Panc1 (cell line): ENCODE measurements at regions not wholly inside any gene's neighbourhood (a gene's known extent, or its start where the extent isn't known, plus 50 kb on each side); places are given as distances from the start of the nearest gene placed in this dataset.

Experiments
- ATAC-seq: fragments of 200-7000 bp; cut with Tn5 transposase; 2 replicates; pipeline ENCODE4 v1.9.1; 2020; ENCODE audit warnings: mild to moderate bottlenecking, moderate library complexity
- BruUV-seq: library from RNA; stranded (reverse); fragments of 400-500 nt; replicated peaks from 2 replicates; lab custom pipeline; 2021; lab: Mats Ljungman, UMichigan
- CTCF ChIA-PET: fragments of 300-600 bp; sonication (Branson Sonifier 250); formaldehyde crosslinking; loops from one replicate; lab custom pipeline; 2022; ENCODE audit warnings: antibody characterized with exemption; lab: Charles Lee
- POLR2A ChIA-PET: fragments of 300-600 bp; sonication (Branson Sonifier 250); formaldehyde crosslinking; loops from one replicate; lab custom pipeline; 2022; ENCODE audit warnings: antibody characterized with exemption; lab: Charles Lee
- DNase-seq: peaks from one replicate; pipeline ENCODE4 v3.0.0-alpha.2; 2010; ENCODE audit warnings: low read depth, low spot score
- H3K27ac ChIP-seq: 2 replicates; pipeline ENCODE4 v1.5.1; 2011; ENCODE audit warnings: mild to moderate bottlenecking, low read length, inconsistent platforms
- H3K27me3 ChIP-seq: fragments of 200-500 bp; sonication (Bioruptor generic); 2 replicates; pipeline ENCODE4 v1.6.0; 2014; ENCODE audit warnings: low read length, inconsistent platforms; ENCODE audit not compliant: control insufficient read depth, insufficient read depth
- H3K36me3 ChIP-seq: fragments of 200-500 bp; sonication (Bioruptor generic); 2 replicates; pipeline ENCODE4 v1.5.1; 2014; ENCODE audit warnings: inconsistent platforms, mild to moderate bottlenecking, low read length, moderate library complexity; ENCODE audit not compliant: control insufficient read depth, insufficient read depth
- H3K4me1 ChIP-seq: 2 replicates; pipeline ENCODE4 v1.5.1; 2011; ENCODE audit warnings: inconsistent platforms, mild to moderate bottlenecking, low read length, moderate library complexity; ENCODE audit not compliant: control insufficient read depth, insufficient read depth
- H3K4me3 ChIP-seq, 2 experiments: 2 replicates each; pipeline ENCODE4 v1.5.1; 2011 to 2012; ENCODE audit warnings: low read depth in 2 of 2, low read length in 2 of 2, mild to moderate bottlenecking in 2 of 2, inconsistent platforms in 1 of 2, moderate library complexity in 1 of 2
- H3K9me3 ChIP-seq: fragments of 200-500 bp; sonication (Bioruptor generic); 2 replicates; pipeline ENCODE4 v1.5.1; 2014; ENCODE audit warnings: low read depth, mild to moderate bottlenecking, inconsistent platforms, low read length, moderate library complexity; ENCODE audit not compliant: control insufficient read depth, insufficient read depth
- POLR2AphosphoS5 ChIP-seq: IDR thresholded peaks from 2 replicates; pipeline ENCODE4 v1.6.1; 2012; ENCODE audit warnings: mild to moderate bottlenecking, low read depth, low read length, moderate library complexity
- SIN3A ChIP-seq: IDR thresholded peaks from 2 replicates; pipeline ENCODE4 v1.6.1; 2012; ENCODE audit warnings: low read depth, mild to moderate bottlenecking, low read length, moderate library complexity, borderline replicate concordance; ENCODE audit not compliant: insufficient read depth
- TCF7L2 ChIP-seq: IDR thresholded peaks from 2 replicates; pipeline ENCODE4 v1.6.1; 2011; ENCODE audit warnings: mild to moderate bottlenecking, low read depth, low read length, inconsistent platforms
- in situ Hi-C: cut with HindIII; loops from 2 replicates; pipeline ENCODE4 v1.10.0; 2016; ENCODE audit warnings: low sequenced_read_pairs, low pct_unique_long_range_greater_than_20kb
- intact Hi-C: fragments of 100-400 bp; cut with micrococcal nuclease; formaldehyde crosslinking; loops from one replicate; pipeline ENCODE4 v1.10.0; 2022; ENCODE audit not compliant: unreplicated experiment
- TF ChIP-seq, protein P1 (sequence below): fragments of 450-650 bp; IDR thresholded peaks from 2 replicates; pipeline ENCODE4 v1.5.1; 2017; ENCODE audit warnings: mild to moderate bottlenecking
- TF ChIP-seq, protein P2 (sequence below), 2 experiments: IDR thresholded peaks; 2 replicates each; pipeline ENCODE4 v1.6.1; 2011 to 2012; ENCODE audit warnings: low read depth in 2 of 2, control low read depth in 1 of 2, low read length in 1 of 2, mild to moderate bottlenecking in 1 of 2, moderate library complexity in 1 of 2; ENCODE audit not compliant: insufficient read depth in 1 of 2

DNA sequence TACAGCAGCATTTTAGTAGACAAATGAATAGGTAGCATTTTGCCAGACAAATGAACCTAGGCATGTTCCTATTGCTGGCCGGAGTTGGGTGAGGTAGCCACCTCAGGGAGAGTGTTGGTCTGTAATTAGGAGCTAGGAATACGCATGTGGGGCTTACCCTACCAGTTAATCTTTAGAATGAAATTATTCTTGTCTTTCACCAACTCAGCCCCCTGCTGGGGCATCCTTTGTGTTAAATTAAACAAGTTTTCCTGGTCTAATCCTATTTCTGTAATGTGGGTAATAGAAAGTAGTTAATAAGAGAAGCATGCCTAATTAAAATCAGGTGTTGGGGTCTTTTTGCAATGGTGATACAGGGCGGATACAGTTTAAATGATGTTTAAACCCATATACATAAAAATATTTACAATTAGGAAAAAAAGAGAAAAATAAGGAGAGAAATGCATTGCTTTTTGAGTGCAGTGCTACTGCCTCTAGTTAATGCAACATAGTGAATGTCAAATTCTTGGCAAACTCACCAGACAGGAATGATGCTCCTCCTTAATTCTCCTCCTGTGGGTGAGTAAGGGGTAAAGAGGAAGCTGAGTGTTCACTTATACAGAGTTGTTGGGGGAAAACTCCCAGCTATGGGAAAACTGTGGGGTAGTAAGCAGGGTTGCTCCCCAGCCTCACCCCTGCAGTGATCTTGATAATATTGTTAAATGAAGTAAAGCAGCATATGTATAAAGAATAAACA, 276.4 kb upstream of the EDNRB start:
- in situ Hi-C loops (no loop called here), intact Hi-C loops (no loop called here)
- ChIA-PET POLR2A (no interaction called here), CTCF (no interaction called here)
- TF ChIP-seq TCF7L2 = no peak
- no peak for TF ChIP-seq SIN3A
- TF ChIP-seq, protein P1, sequence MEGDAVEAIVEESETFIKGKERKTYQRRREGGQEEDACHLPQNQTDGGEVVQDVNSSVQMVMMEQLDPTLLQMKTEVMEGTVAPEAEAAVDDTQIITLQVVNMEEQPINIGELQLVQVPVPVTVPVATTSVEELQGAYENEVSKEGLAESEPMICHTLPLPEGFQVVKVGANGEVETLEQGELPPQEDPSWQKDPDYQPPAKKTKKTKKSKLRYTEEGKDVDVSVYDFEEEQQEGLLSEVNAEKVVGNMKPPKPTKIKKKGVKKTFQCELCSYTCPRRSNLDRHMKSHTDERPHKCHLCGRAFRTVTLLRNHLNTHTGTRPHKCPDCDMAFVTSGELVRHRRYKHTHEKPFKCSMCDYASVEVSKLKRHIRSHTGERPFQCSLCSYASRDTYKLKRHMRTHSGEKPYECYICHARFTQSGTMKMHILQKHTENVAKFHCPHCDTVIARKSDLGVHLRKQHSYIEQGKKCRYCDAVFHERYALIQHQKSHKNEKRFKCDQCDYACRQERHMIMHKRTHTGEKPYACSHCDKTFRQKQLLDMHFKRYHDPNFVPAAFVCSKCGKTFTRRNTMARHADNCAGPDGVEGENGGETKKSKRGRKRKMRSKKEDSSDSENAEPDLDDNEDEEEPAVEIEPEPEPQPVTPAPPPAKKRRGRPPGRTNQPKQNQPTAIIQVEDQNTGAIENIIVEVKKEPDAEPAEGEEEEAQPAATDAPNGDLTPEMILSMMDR = no peak
- TF ChIP-seq, protein P2, sequence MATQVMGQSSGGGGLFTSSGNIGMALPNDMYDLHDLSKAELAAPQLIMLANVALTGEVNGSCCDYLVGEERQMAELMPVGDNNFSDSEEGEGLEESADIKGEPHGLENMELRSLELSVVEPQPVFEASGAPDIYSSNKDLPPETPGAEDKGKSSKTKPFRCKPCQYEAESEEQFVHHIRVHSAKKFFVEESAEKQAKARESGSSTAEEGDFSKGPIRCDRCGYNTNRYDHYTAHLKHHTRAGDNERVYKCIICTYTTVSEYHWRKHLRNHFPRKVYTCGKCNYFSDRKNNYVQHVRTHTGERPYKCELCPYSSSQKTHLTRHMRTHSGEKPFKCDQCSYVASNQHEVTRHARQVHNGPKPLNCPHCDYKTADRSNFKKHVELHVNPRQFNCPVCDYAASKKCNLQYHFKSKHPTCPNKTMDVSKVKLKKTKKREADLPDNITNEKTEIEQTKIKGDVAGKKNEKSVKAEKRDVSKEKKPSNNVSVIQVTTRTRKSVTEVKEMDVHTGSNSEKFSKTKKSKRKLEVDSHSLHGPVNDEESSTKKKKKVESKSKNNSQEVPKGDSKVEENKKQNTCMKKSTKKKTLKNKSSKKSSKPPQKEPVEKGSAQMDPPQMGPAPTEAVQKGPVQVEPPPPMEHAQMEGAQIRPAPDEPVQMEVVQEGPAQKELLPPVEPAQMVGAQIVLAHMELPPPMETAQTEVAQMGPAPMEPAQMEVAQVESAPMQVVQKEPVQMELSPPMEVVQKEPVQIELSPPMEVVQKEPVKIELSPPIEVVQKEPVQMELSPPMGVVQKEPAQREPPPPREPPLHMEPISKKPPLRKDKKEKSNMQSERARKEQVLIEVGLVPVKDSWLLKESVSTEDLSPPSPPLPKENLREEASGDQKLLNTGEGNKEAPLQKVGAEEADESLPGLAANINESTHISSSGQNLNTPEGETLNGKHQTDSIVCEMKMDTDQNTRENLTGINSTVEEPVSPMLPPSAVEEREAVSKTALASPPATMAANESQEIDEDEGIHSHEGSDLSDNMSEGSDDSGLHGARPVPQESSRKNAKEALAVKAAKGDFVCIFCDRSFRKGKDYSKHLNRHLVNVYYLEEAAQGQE (IDR thresholded peaks at IDR 0.05; ENCODE audit: insufficient read depth in 1 of 2, low read depth in 2 of 2, low read length in 1 of 2) = no peak
- no peak for TF ChIP-seq POLR2AphosphoS5
- Histone ChIP-seq H3K9me3 (no peaks in the 10 kb centered on the region), H3K4me3 (no peak overlapping the region), H3K36me3 (no peaks in the 10 kb centered on the region), H3K4me1 (no peaks in the 10 kb centered on the region), H3K27ac (no peak overlapping the region), H3K27me3 (no peaks in the 10 kb centered on the region)
- ATAC-seq (no peak), DNase-seq (no peak)
- no TSS peak for BruUV-seq

DNA sequence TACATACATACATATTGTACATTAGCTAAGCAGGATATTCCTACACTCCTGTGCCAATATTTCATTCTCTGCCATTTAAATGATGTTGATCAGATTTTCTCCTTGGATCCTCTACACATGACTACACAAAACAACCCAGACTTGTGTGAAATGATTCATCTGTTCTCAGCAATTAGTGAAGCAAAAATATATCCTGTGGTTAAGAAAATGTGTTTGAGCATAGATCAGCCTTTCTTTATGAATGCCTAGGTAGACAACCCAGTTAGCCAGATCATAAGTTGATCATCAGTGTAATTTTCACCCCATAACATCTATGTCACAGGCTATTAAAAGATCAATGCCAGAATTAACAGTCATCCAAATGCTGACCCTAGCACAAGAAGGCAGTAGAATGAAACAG, 275.2 kb upstream of the EDNRB start:
- no peaks in the 10 kb centered on the region for H3K36me3 ChIP-seq
- in situ Hi-C loops (no loop called here), intact Hi-C loops (no loop called here)
- POLR2A ChIA-PET = no interaction called here
- no peak overlapping the region for H3K27ac ChIP-seq
- DNase-seq = no peak
- no peaks in the 10 kb centered on the region for H3K9me3 ChIP-seq
- H3K4me1 ChIP-seq = no peaks in the 10 kb centered on the region
- no TSS peak for BruUV-seq
- CTCF ChIA-PET = no interaction called here
- no peak overlapping the region for H3K4me3 ChIP-seq
- no peaks in the 10 kb centered on the region for H3K27me3 ChIP-seq
- TF ChIP-seq SIN3A (no peak), TCF7L2 (no peak), POLR2AphosphoS5 (no peak)
- TF ChIP-seq, protein P1 = no peak
- TF ChIP-seq, protein P2 (IDR thresholded peaks at IDR 0.05; ENCODE audit: insufficient read depth in 1 of 2, low read depth in 2 of 2, low read length in 1 of 2) = no peak
- ATAC-seq = no peak
